ENCODE measurements at regions not wholly inside any gene's neighbourhood (a gene's known extent, or its start where the extent isn't known, plus 50 kb on each side); places are given as distances from the start of the nearest gene placed in this dataset.

- H3K9me3 Mint-ChIP-seq = no peaks in the 10 kb centered on the region
- no peak for TF ChIP-seq CTCF (conservative IDR thresholded peaks at IDR 0.05)
- no peaks in the 10 kb centered on the region for H3K27me3 Mint-ChIP-seq (ENCODE audit: low read depth)
- no peak overlapping the region for H3K4me3 Mint-ChIP-seq
- H3K36me3 Mint-ChIP-seq (ENCODE audit: low read depth) = no peaks in the 10 kb centered on the region
- H3K27ac Mint-ChIP-seq (ENCODE audit: unreplicated experiment) = no peak overlapping the region
- peaks cover 9% of the 10 kb centered on the region for H3K4me1 Mint-ChIP-seq
- no peak for DNase-seq (ENCODE audit: low read depth, low spot score)
These were observed 412.9 kb upstream of the DDX18 start for GRCh38 chr2:117401582-117401981.

DNA sequence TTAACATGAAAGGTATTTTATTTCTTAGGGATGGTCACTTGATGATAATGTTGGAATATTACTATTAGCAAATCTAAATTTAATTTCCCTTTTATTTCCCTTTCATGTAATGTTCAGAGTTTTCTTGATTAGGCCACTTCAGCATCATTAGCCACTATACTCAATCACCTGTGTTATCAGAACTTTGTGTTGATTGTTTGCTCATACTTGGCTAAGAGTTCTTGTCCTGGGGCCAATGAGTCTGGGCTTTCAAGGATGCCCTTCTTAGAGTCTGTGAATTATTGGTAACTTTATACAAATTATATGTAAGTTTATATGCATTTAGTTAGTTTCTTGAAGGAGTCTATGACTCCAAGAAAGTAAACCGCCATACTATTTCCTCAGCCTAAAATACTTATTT is 408.0 kb upstream of the DDX18 start:
- no peak overlapping the region for H3K4me3 Mint-ChIP-seq
- H3K36me3 Mint-ChIP-seq (ENCODE audit: low read depth) = no peaks in the 10 kb centered on the region
- H3K4me1 Mint-ChIP-seq = peaks cover 5% of the 10 kb centered on the region
- H3K27me3 Mint-ChIP-seq (ENCODE audit: low read depth) = no peaks in the 10 kb centered on the region
- H3K27ac Mint-ChIP-seq (ENCODE audit: unreplicated experiment) = no peak overlapping the region
- H3K9me3 Mint-ChIP-seq = peaks cover 2% of the 10 kb centered on the region
- TF ChIP-seq CTCF (conservative IDR thresholded peaks at IDR 0.05) = no peak
- DNase-seq (ENCODE audit: low read depth, low spot score) = no peak

GRCh38 chr2:117407746-117408145 is 406.7 kb upstream of the DDX18 start:
- no peak for TF ChIP-seq CTCF (conservative IDR thresholded peaks at IDR 0.05)
- no peak overlapping the region for H3K4me3 Mint-ChIP-seq
- no peaks in the 10 kb centered on the region for H3K4me1 Mint-ChIP-seq
- peaks cover under 1% of the 10 kb centered on the region for H3K36me3 Mint-ChIP-seq (ENCODE audit: low read depth)
- H3K9me3 Mint-ChIP-seq = peaks cover 2% of the 10 kb centered on the region
- no peaks in the 10 kb centered on the region for H3K27me3 Mint-ChIP-seq (ENCODE audit: low read depth)
- H3K27ac Mint-ChIP-seq (ENCODE audit: unreplicated experiment) = no peak overlapping the region
- DNase-seq (ENCODE audit: low read depth, low spot score) = no peak

DNA sequence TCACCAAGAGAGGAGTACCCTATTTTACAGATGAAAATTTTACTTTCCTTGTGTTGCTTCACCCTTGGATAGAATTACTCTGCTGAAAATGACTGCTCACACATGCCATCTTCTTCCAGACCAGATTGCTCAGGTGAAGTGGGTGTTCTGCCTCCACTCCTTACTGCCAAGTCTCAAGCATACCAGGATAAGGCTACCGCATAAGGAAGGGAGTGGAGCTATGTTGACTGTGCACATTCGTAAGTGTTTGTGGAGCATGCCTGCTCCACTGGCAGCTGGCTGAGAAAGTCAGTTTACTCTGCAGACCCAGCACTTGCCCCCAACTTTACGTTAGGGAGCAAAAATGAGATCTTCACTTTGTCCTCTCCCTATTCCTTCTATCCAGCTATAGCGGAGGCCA is 405.0 kb upstream of the DDX18 start:
- Mint-ChIP-seq H3K36me3 (ENCODE audit: low read depth) (peaks cover 5% of the 10 kb centered on the region), H3K27ac (ENCODE audit: unreplicated experiment) (peak overlapping the region; percentile 8), H3K27me3 (ENCODE audit: low read depth) (no peaks in the 10 kb centered on the region), H3K4me1 (no peaks in the 10 kb centered on the region), H3K9me3 (peaks cover 5% of the 10 kb centered on the region), H3K4me3 (no peak overlapping the region)
- DNase-seq (ENCODE audit: low read depth, low spot score) = no peak
- TF ChIP-seq CTCF (conservative IDR thresholded peaks at IDR 0.05) = no peak

- DNase-seq (ENCODE audit: low read depth, low spot score) = no peak
- TF ChIP-seq CTCF (conservative IDR thresholded peaks at IDR 0.05) = peak; percentile 41
- Mint-ChIP-seq H3K4me1 (no peaks in the 10 kb centered on the region), H3K27me3 (ENCODE audit: low read depth) (no peaks in the 10 kb centered on the region), H3K9me3 (peaks cover 18% of the 10 kb centered on the region), H3K36me3 (ENCODE audit: low read depth) (peaks cover 16% of the 10 kb centered on the region), H3K27ac (ENCODE audit: unreplicated experiment) (no peak overlapping the region), H3K4me3 (no peak overlapping the region)
These were observed 402.5 kb upstream of the DDX18 start for GRCh38 chr2:117411983-117412382.

DNA sequence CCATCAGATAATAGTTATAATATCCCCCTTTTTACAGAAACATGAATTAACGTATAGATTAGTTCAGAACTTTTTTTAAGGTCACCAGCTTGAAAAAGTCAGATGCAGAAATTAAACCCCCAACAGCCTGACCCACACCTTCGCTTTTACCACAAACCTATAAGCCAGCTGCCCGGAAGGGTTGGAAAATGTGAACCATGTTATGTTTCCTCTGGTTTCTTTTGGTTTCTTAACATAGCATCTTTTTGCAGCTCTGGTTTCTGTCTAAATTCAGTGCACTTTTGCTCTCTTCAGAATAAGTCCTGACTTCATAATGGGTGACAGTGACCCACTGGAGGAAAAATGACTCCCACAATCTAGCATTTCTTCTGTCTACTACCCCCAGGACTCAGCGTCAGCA is 381.7 kb upstream of the DDX18 start:
- TF ChIP-seq CTCF (conservative IDR thresholded peaks at IDR 0.05) = no peak
- DNase-seq (ENCODE audit: low read depth, low spot score) = no peak
- Mint-ChIP-seq H3K4me3 (no peak overlapping the region), H3K36me3 (ENCODE audit: low read depth) (no peaks in the 10 kb centered on the region), H3K9me3 (no peaks in the 10 kb centered on the region), H3K4me1 (no peaks in the 10 kb centered on the region), H3K27me3 (ENCODE audit: low read depth) (no peaks in the 10 kb centered on the region), H3K27ac (ENCODE audit: unreplicated experiment) (no peak overlapping the region)
